ENCODE measurements at regions not wholly inside any gene's neighbourhood (a gene's known extent, or its start where the extent isn't known, plus 50 kb on each side); places are given as distances from the start of the nearest gene placed in this dataset.

DNA sequence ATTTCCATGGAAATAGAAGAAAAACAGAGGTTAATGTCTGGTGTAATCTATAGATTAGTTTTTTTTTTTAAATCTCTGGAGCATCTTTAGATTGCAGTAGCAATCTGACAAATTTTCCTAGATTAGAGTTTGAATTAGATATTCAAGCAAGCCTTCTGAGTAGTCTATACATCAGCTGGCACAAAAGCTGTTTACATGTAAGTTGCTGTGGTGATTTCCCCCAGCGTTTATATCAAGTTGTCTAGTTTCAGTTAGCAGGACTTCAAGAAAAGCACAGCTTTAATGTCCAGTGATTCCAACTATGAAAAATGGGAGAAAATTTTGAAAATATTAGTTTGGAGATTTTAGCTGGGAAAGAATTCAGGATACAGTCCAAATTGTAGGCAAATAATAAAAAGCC is 605.0 kb upstream of the USP15 start (continued):
- TF ChIP-seq, protein P1, sequence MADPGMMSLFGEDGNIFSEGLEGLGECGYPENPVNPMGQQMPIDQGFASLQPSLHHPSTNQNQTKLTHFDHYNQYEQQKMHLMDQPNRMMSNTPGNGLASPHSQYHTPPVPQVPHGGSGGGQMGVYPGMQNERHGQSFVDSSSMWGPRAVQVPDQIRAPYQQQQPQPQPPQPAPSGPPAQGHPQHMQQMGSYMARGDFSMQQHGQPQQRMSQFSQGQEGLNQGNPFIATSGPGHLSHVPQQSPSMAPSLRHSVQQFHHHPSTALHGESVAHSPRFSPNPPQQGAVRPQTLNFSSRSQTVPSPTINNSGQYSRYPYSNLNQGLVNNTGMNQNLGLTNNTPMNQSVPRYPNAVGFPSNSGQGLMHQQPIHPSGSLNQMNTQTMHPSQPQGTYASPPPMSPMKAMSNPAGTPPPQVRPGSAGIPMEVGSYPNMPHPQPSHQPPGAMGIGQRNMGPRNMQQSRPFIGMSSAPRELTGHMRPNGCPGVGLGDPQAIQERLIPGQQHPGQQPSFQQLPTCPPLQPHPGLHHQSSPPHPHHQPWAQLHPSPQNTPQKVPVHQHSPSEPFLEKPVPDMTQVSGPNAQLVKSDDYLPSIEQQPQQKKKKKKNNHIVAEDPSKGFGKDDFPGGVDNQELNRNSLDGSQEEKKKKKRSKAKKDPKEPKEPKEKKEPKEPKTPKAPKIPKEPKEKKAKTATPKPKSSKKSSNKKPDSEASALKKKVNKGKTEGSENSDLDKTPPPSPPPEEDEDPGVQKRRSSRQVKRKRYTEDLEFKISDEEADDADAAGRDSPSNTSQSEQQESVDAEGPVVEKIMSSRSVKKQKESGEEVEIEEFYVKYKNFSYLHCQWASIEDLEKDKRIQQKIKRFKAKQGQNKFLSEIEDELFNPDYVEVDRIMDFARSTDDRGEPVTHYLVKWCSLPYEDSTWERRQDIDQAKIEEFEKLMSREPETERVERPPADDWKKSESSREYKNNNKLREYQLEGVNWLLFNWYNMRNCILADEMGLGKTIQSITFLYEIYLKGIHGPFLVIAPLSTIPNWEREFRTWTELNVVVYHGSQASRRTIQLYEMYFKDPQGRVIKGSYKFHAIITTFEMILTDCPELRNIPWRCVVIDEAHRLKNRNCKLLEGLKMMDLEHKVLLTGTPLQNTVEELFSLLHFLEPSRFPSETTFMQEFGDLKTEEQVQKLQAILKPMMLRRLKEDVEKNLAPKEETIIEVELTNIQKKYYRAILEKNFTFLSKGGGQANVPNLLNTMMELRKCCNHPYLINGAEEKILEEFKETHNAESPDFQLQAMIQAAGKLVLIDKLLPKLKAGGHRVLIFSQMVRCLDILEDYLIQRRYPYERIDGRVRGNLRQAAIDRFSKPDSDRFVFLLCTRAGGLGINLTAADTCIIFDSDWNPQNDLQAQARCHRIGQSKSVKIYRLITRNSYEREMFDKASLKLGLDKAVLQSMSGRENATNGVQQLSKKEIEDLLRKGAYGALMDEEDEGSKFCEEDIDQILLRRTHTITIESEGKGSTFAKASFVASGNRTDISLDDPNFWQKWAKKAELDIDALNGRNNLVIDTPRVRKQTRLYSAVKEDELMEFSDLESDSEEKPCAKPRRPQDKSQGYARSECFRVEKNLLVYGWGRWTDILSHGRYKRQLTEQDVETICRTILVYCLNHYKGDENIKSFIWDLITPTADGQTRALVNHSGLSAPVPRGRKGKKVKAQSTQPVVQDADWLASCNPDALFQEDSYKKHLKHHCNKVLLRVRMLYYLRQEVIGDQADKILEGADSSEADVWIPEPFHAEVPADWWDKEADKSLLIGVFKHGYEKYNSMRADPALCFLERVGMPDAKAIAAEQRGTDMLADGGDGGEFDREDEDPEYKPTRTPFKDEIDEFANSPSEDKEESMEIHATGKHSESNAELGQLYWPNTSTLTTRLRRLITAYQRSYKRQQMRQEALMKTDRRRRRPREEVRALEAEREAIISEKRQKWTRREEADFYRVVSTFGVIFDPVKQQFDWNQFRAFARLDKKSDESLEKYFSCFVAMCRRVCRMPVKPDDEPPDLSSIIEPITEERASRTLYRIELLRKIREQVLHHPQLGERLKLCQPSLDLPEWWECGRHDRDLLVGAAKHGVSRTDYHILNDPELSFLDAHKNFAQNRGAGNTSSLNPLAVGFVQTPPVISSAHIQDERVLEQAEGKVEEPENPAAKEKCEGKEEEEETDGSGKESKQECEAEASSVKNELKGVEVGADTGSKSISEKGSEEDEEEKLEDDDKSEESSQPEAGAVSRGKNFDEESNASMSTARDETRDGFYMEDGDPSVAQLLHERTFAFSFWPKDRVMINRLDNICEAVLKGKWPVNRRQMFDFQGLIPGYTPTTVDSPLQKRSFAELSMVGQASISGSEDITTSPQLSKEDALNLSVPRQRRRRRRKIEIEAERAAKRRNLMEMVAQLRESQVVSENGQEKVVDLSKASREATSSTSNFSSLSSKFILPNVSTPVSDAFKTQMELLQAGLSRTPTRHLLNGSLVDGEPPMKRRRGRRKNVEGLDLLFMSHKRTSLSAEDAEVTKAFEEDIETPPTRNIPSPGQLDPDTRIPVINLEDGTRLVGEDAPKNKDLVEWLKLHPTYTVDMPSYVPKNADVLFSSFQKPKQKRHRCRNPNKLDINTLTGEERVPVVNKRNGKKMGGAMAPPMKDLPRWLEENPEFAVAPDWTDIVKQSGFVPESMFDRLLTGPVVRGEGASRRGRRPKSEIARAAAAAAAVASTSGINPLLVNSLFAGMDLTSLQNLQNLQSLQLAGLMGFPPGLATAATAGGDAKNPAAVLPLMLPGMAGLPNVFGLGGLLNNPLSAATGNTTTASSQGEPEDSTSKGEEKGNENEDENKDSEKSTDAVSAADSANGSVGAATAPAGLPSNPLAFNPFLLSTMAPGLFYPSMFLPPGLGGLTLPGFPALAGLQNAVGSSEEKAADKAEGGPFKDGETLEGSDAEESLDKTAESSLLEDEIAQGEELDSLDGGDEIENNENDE (IDR thresholded peaks at IDR 0.05; ENCODE audit: insufficient replicate concordance, low read length) = no peak
- TF ChIP-seq HDAC6 (IDR thresholded peaks at IDR 0.05; ENCODE audit: low read depth, low read length) (no peak), MAX (IDR thresholded peaks at IDR 0.05) (no peak), RNF2 (IDR thresholded peaks at IDR 0.05; ENCODE audit: borderline replicate concordance, low read depth, low read length, missing control alignments, poor library complexity, severe bottlenecking) (no peak), RXRA (IDR thresholded peaks at IDR 0.05; ENCODE audit: insufficient read depth, low read depth, low read length) (no peak), SP4 (IDR thresholded peaks at IDR 0.05; ENCODE audit: low read length) (no peak), CEBPB (IDR thresholded peaks at IDR 0.05; ENCODE audit: low read depth, low read length) (no peak), POU5F1 (IDR thresholded peaks at IDR 0.05; ENCODE audit: low read depth, low read length) (no peak), GABPA (IDR thresholded peaks at IDR 0.05; ENCODE audit: borderline replicate concordance, insufficient read depth, low read length) (no peak), MAFK (IDR thresholded peaks at IDR 0.05; ENCODE audit: low read depth, low read length) (no peak), CHD1 (IDR thresholded peaks at IDR 0.05; ENCODE audit: low read depth, low read length) (no peak), TBP (IDR thresholded peaks at IDR 0.05; ENCODE audit: low read depth, low read length) (no peak), PHF8 (conservative IDR thresholded peaks at IDR 0.05; ENCODE audit: low read depth, low read length) (no peak)
